Nephron (organoid): ENCODE measurements at regions not wholly inside any gene's neighbourhood (a gene's known extent, or its start where the extent isn't known, plus 50 kb on each side); places are given as distances from the start of the nearest gene placed in this dataset.

Experiments
- H3K27ac Mint-ChIP-seq, 3 experiments: 2 replicates each; pipeline ENCODE4 v1.8.0; 2020; ENCODE audit warnings: mixed read lengths in 3 of 3, mild to moderate bottlenecking in 2 of 3, moderate library complexity in 1 of 3
- H3K27me3 Mint-ChIP-seq: 2 replicates; pipeline ENCODE4 v1.8.0; 2021; ENCODE audit warnings: low read depth, mild to moderate bottlenecking, moderate library complexity, mixed read lengths
- H3K36me3 Mint-ChIP-seq: 2 replicates; pipeline ENCODE4 v1.8.0; 2020; ENCODE audit warnings: low read depth, mixed read lengths
- H3K4me1 Mint-ChIP-seq: 2 replicates; pipeline ENCODE4 v1.8.0; 2020; ENCODE audit warnings: mixed read lengths
- H3K4me3 Mint-ChIP-seq, 3 experiments: 2 replicates each; pipeline ENCODE4 v1.8.0; 2020; ENCODE audit warnings: mild to moderate bottlenecking in 3 of 3, mixed read lengths in 3 of 3, moderate library complexity in 2 of 3
- H3K9me3 Mint-ChIP-seq: 2 replicates; pipeline ENCODE4 v1.8.0; 2020; ENCODE audit warnings: mixed read lengths
- TF ChIP-seq, protein P1 (sequence below), 3 experiments: fragments of 200-600 bp; sonication (generic); IDR thresholded peaks; one replicate each; pipeline ENCODE4 v1.5.0; 2021; ENCODE audit warnings: antibody characterized with exemption in 3 of 3; ENCODE audit not compliant: unreplicated experiment in 3 of 3

DNA sequence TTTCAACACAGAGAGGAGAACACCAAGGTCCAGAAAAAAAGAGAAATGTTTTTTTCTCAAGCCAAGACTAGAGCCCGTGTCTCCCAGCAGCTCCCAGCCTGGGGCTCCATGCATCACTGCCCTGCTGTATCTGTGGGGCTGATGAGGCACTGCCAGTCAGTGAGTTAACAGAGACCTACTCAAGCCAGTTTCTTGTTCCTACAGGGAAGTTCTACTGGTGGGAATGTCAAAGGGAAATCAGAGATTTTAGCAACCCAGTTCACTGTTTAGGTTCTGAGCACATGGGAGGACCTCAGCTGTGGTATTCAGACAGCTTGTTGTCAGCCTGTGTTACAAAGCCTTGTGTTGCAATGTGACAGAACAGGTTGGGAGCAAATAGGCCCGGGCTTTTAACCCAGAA is 234.3 kb downstream of the TLE3 start:
- H3K9me3 Mint-ChIP-seq: peaks cover 18% of the 10 kb centered on the region
- TF ChIP-seq, protein P1, sequence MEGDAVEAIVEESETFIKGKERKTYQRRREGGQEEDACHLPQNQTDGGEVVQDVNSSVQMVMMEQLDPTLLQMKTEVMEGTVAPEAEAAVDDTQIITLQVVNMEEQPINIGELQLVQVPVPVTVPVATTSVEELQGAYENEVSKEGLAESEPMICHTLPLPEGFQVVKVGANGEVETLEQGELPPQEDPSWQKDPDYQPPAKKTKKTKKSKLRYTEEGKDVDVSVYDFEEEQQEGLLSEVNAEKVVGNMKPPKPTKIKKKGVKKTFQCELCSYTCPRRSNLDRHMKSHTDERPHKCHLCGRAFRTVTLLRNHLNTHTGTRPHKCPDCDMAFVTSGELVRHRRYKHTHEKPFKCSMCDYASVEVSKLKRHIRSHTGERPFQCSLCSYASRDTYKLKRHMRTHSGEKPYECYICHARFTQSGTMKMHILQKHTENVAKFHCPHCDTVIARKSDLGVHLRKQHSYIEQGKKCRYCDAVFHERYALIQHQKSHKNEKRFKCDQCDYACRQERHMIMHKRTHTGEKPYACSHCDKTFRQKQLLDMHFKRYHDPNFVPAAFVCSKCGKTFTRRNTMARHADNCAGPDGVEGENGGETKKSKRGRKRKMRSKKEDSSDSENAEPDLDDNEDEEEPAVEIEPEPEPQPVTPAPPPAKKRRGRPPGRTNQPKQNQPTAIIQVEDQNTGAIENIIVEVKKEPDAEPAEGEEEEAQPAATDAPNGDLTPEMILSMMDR (IDR thresholded peaks at IDR 0.05; ENCODE audit: unreplicated experiment in 3 of 3): no peak
- H3K27me3 Mint-ChIP-seq: peaks cover 29% of the 10 kb centered on the region
- no peak overlapping the region for H3K4me3 Mint-ChIP-seq
- H3K36me3 Mint-ChIP-seq: no peaks in the 10 kb centered on the region
- H3K4me1 Mint-ChIP-seq: peaks cover 58% of the 10 kb centered on the region
- H3K27ac Mint-ChIP-seq: peak overlapping the region; percentile 4 to 26 (median 23)

DNA sequence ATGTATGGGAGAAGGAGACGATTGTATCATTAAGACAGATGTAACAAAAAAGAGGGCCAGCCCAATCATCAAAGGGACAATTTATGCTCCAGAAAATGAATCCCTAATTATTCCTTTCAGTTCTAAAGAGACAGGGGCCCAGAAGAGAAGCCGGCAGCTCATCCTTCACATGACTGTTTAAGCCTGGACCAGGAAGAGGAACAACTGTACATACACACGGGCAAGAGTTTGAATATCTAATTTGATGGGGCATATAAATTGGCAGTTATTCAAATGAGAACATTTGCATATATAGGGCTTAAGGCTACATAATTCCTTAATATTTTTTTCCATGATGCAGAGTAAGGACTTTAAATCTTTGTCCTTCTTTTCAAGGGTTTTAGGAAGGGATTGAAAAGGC is 232.3 kb downstream of the TLE3 start:
- Mint-ChIP-seq H3K4me3 (no peak overlapping the region), H3K27me3 (peaks cover 17% of the 10 kb centered on the region), H3K9me3 (peaks cover 18% of the 10 kb centered on the region), H3K4me1 (peaks cover 71% of the 10 kb centered on the region), H3K27ac (no peak overlapping the region), H3K36me3 (no peaks in the 10 kb centered on the region)
- TF ChIP-seq, protein P1 (IDR thresholded peaks at IDR 0.05; ENCODE audit: unreplicated experiment in 3 of 3): no peak

DNA sequence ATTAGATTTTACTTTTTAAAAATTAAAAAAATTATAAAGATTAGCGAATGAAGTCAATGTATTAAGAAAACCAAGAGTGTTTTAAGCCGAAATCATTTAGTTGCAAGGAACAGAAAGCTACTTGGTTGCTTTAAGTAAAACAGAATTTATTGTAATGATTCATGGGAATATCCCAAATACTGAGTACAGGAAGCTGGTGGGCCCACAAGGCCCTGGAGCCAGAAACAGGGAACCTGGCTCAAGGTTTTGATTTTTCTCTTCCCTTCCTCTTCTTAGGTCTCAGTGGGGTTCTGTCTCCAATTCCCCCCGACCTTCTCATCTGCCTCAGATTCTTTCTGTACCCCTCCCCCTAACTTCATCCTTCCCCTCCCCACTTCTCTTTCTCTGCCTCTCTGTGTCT is 229.0 kb downstream of the TLE3 start:
- H3K27me3 Mint-ChIP-seq: peaks cover 20% of the 10 kb centered on the region
- H3K36me3 Mint-ChIP-seq: peaks cover 4% of the 10 kb centered on the region
- no peak overlapping the region for H3K4me3 Mint-ChIP-seq
- TF ChIP-seq, protein P1 (IDR thresholded peaks at IDR 0.05; ENCODE audit: unreplicated experiment in 3 of 3): no peak
- H3K9me3 Mint-ChIP-seq: peaks cover 28% of the 10 kb centered on the region
- no peak overlapping the region for H3K27ac Mint-ChIP-seq
- H3K4me1 Mint-ChIP-seq: peaks cover 57% of the 10 kb centered on the region

DNA sequence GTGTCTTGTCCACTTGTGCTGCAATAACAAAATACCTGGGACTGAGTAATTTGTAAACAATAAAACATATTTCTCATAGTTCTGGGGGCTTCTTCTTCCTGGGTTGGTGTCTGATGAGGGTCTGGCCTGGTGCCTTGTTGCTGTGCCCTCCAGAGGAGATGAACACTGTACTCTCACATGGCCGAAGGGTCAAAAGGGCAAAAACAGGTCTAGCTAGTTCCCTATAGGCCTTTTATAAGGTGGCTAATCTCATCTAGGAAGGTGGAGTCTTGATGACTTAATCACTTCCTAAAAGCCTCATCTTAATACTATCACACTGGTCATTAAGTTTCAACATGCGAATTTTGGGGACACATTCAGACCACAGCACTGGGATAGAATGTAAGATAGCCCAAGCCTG is 228.4 kb downstream of the TLE3 start:
- H3K27ac Mint-ChIP-seq: peak overlapping the region in 1 of 3 experiments; percentile 80
- TF ChIP-seq, protein P1 (IDR thresholded peaks at IDR 0.05; ENCODE audit: unreplicated experiment in 3 of 3): no peak
- no peak overlapping the region for H3K4me3 Mint-ChIP-seq
- peaks cover 31% of the 10 kb centered on the region for H3K9me3 Mint-ChIP-seq
- H3K4me1 Mint-ChIP-seq: peaks cover 52% of the 10 kb centered on the region
- peaks cover 7% of the 10 kb centered on the region for H3K36me3 Mint-ChIP-seq
- peaks cover 18% of the 10 kb centered on the region for H3K27me3 Mint-ChIP-seq

DNA sequence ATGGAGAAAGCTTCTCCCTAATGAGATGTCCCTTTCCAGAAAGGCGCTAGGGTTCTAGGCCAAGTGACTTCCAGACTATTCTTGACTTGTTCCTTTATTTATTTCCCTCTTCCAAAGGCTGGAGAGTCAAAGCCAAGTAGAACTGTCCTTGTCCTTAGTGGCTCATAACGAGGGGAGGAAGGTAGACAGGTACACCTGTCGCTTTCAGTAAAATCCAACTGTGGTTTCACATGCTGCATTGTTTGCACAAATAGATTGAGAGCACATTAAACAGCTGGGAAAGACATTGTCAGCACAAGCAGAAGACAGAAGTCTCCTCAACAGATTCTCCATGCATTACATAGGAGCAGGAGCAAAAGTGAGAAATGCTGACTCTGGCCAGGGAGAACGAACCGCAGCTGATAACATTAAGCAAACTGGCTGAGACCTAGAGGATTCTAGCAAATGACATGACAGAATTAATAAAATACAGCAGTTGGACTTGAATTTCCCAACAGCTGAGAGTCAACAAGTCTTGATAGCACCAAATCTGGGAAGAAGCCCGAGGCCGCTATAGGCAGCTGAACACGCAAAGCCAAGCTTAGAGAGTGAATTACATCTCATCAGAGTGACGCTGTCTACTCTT is 227.7 kb downstream of the TLE3 start:
- H3K27ac Mint-ChIP-seq: peak overlapping the region in 2 of 3 experiments; percentile 57 to 80
- H3K27me3 Mint-ChIP-seq: peaks cover 15% of the 10 kb centered on the region
- peaks cover 27% of the 10 kb centered on the region for H3K9me3 Mint-ChIP-seq
- H3K4me1 Mint-ChIP-seq: peaks cover 45% of the 10 kb centered on the region
- H3K36me3 Mint-ChIP-seq: peaks cover 9% of the 10 kb centered on the region
- no peak overlapping the region for H3K4me3 Mint-ChIP-seq
- TF ChIP-seq, protein P1 (IDR thresholded peaks at IDR 0.05; ENCODE audit: unreplicated experiment in 3 of 3): no peak

DNA sequence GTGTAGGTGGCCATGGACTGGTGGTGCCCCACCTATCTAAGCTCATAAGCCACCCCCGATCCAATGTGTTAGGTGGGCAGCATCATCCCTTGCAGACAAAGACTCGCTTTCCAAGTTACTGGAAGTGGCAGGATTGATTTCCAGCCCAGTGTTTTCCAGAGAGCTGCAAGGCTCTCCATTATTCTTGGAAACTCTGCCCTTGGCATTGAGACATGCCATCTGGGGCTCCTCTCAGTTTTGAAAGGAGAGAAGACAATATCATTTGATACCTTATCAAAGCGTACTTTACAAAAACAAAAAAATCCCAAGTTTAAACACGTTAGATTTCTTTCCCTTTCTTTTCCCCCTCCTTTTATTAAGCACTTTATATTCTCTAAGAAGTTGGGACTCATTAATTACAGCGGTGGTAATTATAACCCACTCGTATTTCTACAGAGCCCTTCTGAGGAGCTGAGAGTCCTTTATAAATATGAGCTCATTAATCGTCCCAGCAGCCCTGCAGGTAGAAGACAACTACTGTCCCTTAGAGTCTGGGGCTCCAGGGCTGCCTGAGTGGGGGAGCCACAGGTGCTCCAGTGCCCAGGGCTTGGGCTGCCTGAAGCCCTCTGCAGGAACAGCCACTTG is 226.1 kb downstream of the TLE3 start:
- H3K9me3 Mint-ChIP-seq: peaks cover 35% of the 10 kb centered on the region

More for the DNA sequence above, 226.1 kb downstream of the TLE3 start:
- TF ChIP-seq, protein P1 (IDR thresholded peaks at IDR 0.05; ENCODE audit: unreplicated experiment in 3 of 3): no peak
- H3K4me3 Mint-ChIP-seq: no peak overlapping the region
- peaks cover 26% of the 10 kb centered on the region for H3K27me3 Mint-ChIP-seq
- peaks cover 9% of the 10 kb centered on the region for H3K36me3 Mint-ChIP-seq
- peaks cover 49% of the 10 kb centered on the region for H3K4me1 Mint-ChIP-seq
- no peak overlapping the region for H3K27ac Mint-ChIP-seq
